ENCODE measurements at regions not wholly inside any gene's neighbourhood (a gene's known extent, or its start where the extent isn't known, plus 50 kb on each side); places are given as distances from the start of the nearest gene placed in this dataset.
A peak's percentile ranks its signal among the peaks of the same experiment; 100 is the strongest.
"Not testable (repeated sequence)": the region's sequence is repeated elsewhere in the genome, so short reads cannot be mapped to it uniquely, and the experiment has no call there.

DNA sequence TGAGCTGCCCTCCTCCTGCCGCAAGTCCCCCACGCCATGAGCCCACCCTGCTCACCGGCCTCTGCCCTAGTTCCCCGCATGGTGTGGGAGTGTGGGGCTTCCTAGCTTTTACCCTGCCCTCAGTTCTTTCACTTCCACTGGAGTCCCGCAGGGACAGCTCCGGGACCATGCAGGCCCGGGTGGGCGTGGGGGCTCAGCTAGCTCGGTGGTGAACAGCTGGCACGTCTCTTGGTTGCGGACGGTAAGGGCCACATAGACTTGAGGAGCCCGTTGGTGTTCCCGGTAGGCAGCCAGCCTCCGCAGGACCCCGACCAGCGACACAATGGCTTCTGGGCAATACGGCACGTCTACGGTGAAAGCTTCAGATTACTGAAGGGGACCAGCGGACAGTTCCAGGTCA lies 108.9 kb upstream of the CCZ1B start:
- no peak for DNase-seq
- no peak for TF ChIP-seq POLR2A (IDR thresholded peaks at IDR 0.05; ENCODE audit: low read length)
- TF ChIP-seq GATA1 (IDR thresholded peaks at IDR 0.05; ENCODE audit: low read depth, low read length): no peak

DNA sequence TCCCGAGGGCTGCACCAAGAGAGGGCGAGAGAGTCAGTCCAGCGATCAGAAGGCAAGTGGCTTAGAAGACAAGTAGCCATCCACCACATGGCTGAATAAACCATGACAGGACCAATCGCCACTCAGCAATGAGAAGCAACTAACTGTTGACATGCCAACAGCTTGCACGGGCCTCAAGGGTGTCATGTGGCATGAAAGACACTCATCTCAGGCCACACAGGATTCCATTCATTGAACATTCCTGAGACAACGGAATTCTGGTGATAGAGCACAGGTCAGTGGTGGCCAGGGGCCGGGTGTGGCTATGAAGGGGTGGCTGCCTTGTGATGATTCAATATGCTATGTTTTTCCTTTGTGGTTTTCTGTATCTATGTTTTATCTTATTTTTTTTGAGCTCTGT lies 110.6 kb upstream of the CCZ1B start:
- DNase-seq: not testable (repeated sequence)

DNA sequence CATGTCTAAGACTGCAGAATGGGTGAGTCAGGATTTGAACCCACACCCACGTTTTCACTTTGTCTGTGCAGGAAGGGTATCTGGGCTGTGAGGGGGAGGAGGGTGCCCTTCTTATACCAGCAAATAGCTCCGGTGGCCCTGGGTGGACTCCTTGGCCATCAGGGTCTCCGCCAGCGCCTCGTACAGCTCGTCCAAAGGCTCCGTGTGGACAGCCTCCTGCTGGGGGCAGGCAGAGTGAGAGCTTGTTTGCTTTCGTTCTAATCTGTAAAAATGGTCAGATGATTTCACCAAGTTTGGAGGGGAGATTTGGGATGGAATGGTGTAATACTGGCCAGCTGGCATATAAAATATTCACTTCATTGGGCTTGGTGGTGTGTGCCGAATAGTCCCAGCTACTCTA lies 111.7 kb upstream of the CCZ1B start:
- DNase-seq: not testable (repeated sequence)

DNA sequence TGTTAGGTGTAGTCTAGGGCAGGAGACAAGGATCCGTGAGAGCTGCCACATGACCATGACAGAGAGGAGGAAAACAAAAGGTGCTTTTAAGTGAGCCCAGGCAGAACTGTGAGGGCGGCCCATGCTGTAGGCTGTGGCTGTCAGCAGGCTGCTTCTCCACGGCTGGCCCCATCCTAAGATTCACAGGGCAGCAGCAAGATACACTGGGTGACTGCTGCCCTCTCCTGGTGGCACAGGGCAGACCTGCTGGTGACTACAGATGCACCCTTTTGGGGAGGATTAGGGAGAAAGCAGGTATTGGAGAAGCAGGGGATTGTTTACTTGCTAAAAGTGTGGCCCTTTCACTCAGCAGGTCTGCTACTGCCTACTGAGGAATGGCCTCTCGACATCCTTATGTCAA lies 112.2 kb upstream of the CCZ1B start:
- peak; percentile 6 to 32 for DNase-seq

DNA sequence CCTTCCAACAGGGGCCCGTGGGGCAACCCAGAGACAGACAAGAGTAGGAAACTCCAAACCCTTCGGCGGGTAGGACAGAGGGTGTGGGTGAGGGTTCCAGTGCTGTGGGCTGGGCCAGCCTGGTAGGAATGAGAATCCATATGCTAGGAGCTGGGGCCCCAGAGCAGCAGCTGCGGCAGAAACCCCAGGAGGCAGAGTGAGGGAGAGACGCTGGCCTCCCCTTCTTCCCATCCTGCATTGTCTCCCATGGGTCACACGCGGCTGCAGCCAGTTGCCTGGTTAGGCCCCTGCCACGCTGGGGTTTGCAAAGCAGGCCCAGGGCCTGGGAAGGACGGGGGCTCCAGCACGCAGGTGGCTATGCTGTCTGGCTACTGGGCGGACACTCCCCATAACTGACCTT lies 113.1 kb upstream of the CCZ1B start:
- DNase-seq: not testable (repeated sequence)

DNA sequence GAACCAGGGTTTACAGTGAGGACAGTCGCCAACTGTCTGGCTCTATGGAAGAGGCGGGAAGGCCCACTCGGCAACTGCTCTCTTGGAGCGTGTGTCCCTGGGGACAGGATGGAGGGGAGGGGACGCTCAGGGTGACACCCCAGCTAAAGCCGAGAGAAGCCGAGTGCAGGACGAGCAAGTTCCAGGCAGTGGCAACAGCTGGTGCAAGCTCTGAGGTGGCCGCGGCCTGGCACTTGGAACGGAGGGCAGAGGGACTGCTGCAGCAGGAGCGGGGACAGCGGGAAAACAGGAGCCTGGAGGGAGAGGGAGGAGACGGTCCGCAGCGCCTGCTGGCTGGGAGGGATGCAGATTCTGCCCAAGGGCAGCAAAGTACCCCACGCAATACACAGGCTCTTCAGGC lies 113.8 kb upstream of the CCZ1B start:
- not testable (repeated sequence) for DNase-seq

DNA sequence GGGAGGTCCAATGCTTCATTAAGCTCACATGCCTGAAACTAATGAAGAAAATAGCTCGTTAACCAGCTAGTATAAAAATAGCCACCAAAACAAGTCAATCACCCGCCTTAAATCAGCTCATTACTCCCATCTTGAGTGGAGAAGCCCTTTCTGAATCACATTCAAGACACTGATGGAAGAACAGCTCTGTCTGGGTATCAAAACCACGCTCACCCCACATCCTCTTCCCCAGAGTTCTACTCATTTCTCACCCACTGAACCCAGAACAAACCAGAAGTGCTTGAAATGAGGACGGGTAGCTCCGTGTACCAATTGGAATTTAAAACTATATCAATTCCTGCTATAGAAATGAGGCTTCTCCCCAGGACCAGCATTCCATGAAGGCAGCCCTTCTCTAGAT lies 120.8 kb upstream of the CCZ1B start:
- DNase-seq: not testable (repeated sequence)

DNA sequence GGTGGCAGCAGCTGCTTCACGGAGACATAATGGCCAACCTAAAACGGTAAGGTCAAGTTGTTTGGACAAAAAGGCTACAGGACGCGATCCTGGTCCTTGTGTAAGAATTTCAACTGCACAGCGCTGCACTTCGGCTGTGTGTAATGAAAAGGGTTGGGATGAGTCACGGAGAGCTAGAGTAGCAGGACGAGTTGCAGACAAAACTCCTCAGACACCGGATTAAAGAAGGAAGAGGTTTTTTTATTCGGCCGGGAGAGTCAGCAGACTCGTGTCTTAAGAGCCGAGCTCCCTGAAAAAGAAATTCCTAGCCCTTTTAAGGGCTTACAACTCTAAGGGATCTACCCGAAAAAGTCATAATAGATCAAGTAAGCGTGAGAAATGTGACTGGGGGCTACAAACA lies 124.2 kb upstream of the CCZ1B start:
- not testable (repeated sequence) for DNase-seq

DNA sequence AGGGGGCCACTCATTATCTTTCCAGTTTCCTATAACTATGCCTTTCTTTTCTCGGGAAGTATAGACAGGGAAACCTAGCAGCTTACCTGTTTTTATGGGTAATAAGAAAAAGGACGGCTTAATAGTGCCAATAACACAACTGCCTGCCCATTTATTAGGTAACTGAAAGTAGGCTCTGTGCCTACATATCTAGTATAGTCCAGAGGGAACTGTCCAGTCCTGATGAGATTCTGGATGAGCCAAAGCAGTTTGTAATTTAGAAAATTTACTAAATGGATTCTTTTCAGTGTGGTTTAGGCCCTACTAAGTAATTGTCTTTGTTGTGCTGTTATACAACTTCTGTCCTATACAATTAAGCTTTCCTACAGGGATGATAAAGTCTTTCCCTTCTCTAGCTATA lies 125.5 kb upstream of the CCZ1B start:
- not testable (repeated sequence) for DNase-seq

DNA sequence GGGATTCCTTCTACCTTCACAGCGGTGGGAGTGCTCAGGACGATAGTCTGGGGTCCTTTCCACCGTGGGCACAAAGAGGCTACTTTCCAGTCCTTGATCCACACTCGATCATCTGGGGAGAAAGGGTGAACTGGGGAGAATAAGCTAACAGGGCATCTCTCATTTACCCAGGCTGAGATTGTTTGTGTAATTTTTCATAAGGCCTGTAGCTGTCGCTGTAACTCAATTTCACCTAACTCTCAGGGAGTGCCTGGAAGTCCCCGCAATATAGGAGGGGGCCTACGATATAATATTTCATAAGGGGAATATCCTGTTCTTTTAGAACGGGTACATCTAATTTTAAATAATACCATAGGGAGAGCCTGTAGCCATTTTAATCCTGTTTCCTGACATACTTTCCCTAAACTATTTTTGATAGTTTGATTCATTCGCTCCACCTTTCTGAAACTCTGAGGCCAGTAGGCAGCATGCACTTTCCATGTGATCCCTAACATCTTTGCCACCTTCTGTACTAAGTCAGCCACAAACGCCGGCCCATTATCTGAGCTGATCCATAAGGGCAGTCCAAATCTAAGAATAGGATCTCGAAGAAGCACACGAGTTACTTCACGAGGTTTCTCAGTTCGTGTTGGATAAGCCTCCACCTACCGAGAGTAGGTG lies 127.2 kb upstream of the CCZ1B start:
- not testable (repeated sequence) for DNase-seq

DNA sequence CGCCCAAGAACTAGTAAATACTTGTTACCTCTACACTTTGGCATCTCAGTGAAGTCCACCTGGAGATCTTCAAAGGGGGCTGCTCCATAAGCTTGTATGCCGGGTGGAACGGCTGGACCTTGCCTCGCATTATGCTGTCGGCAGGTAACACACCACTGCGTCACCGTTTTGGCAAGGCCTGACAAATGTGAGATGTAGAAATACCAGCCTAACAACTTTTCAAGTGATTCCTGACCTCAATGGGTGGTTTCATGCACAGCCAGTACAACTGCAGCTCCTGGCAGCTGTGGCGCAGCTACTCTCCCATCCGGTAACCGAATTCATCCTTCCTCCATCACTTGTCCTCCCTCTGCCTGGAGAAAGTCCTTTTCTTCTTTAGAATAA lies 127.7 kb upstream of the CCZ1B start:
- DNase-seq: not testable (repeated sequence)

DNA sequence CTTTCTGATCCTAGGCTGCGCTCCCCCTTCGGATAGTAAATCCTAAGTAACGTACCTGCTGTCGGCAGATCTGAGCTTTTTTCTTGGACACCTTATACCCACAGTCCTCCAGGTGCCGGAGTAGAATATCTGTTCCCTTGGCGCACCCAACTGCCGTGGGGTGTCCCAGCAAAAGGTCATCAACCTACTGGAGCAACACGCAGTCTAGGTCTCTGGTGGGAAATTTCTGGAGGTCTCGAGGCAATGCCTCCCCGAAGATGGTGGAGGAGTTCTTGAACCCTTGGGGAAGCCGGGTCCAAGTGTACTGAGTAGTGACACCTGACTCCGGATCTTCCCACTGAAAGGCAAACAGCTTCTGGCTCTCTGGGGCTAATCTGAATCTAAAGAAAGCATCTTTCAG lies 129.3 kb upstream of the CCZ1B start:
- DNase-seq: not testable (repeated sequence)

DNA sequence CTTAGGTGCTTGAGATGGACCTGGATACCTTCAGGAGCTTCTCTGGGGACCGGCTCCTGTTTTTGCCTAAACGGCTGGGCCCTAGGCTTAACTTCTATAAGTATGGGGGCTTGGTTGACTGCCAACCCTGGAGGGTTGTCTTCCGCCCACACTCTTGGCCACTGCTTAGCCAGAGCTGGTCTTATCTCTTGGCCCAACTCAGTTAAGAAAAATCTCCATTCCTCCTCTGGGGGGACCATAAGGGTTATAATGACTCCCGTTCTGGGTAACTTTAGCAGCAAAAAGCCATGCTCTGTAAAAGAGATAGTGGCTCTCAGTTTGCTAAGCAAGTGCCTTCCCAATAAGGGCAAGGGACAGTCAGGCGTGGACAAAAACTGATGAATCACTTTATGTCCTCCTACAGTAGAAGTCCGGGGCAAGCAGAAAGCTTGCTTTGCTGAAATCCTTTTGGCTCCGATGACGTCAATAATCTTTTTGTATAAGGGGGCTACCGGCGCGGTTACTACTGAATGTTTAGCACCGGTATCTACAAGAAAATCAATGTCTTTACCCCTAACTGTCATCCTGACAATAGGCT lies 130.0 kb upstream of the CCZ1B start:
- peak; percentile 13 to 24 for DNase-seq

DNA sequence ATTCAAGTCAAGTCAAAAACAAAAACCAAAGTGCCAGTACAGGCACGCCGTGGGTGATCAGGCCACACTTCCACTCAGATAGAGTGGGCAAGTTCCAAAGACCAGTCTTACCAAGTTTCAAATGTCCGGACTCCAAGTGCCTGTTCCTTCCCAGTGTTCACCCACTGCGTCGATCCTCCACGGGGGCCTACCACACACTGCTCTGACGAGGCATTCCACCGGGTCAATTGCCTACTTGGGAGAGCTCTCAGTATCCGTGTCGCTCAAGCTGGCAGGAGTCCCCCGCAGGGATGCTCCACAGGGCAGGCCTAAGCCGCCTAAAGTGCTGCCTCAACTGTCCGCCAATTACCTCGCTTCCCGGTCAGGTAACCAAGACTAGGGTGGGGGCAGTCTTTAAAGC lies 132.3 kb upstream of the CCZ1B start:
- not testable (repeated sequence) for DNase-seq

DNA sequence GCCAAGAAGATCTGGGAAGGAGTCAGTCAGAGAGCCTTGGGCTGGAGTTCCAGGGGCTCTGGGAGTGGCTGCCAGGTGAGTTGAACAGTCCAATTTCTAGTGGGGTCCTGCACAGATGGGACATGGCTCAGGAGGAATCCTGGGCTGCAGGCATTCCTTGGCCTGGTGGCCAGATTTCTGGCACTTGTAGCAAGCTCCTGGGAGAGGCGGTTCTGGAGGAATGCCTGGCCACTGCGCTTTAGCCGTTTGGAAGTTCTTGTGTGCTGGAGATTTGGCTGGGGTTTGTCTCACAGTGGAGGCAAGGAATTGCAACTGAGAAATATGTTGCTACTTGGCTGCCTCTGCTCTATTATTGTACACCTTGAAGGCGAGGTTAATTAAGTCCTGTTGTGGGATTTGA lies 133.9 kb upstream of the CCZ1B start:
- DNase-seq: not testable (repeated sequence)

DNA sequence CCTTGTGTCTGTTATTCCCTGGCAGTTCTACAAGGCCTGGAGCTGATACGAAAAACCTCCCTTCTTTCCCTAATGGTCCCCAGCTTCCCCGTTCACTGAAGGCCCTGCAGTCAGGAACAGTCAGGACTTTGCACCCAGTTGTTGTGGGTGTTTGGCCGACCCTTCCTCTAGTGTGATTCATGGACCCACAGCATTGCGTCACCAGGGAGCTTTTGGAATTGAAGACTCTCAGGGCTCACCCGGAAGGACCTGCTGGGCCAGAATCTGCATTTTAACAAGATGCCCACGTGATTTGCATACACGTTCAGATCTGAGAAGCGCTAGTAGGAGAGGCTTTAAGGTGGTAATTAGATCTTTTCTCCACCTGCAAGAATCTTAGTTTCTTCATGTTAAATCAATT lies 136.8 kb upstream of the CCZ1B start:
- DNase-seq: not testable (repeated sequence)

DNA sequence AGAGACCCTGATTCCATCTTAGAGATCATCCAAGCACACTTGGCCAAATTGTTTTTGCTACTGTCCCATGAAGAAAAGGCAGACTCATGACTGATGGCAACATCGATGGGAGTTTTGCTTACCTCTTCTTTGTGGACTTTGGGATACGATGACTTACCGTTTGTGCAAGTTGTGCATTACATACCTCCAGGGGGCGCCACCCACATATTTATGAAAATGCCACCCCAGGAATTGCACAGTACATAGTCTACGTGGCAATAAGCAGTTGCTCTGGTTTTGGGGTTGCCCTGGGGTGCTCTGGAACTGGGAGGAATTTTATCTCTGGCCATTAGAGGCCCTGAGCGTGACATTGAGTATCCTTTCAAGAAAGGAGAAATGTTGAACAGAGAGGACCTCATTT lies 139.0 kb upstream of the CCZ1B start:
- DNase-seq: peak; percentile 74 to 86

DNA sequence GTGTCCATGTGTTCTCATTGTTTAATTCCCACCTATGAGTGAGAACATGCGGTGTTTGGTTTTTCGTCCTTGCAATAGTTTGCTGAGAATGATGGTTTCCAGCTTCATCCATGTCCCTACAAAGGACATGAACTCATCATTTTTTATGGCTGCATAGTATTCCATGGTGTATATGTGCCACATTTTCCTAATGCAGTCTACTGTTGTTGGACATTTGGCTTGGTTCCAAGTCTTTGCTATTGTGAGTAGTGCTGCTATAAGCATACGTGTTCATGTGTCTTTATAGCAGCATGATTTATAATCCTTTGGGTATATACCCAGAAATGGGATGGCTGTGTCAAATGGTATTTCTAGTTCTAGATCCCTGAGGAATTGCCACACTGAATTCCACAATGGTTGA lies 144.1 kb upstream of the CCZ1B start:
- not testable (repeated sequence) for DNase-seq

DNA sequence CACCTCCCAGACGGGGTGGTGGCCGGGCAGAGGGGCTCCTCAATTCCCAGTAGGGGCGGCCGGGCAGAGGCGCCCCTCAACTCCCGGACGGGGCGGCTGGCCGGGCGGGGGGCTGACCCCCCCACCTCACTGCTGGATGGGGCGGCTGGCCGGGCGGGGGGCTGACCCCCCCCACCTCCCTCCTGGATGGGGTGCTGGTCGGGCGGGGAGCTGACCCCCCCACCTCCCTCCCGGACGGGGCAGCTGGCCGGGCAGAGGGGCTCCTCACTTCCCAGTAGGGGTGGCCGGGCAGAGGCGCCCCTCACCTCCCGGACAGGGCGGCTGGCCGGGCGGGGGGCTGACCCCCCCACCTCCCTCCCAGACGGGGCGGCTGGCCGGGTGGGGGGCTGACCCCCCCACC lies 148.8 kb upstream of the CCZ1B start:
- DNase-seq: not testable (repeated sequence)

DNA sequence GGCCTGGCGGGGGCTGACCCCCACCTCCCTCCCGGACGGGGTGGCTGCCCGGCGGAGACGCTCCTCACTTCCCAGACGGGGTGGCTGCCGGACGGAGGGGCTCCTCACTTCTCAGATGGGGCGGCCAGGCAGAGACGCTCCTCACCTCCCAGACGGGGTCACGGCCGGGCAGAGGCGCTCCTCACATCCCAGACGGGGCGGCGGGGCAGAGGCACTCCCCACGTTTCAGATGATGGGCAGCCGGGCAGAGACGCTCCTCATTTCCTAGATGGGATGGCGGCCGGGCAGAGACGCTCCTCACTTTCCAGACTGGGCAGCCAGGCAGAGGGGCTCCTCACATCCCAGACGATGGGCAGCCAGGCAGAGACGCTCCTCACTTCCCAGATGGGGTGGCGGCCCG lies 149.3 kb upstream of the CCZ1B start:
- DNase-seq: not testable (repeated sequence)

DNA sequence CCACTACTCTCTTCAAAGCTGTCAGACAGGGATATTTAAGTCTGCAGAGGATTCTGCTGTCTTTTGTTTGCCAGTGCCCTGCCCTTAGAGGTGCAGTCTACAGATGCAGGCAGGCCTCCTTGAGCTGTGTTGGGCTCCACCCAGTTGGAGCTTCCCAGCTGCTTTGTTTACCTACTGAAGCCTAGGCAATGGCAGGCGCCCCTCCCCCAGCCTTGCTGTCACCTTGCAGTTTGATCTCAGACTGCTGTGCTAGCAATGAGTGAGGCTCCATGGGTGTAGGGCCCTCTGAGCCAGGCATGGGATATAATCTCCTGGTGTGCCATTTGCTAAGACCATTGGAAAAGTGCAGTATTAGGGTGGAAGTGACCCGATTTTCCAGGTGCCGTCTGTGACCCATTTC lies 151.3 kb upstream of the CCZ1B start:
- DNase-seq: not testable (repeated sequence)

DNA sequence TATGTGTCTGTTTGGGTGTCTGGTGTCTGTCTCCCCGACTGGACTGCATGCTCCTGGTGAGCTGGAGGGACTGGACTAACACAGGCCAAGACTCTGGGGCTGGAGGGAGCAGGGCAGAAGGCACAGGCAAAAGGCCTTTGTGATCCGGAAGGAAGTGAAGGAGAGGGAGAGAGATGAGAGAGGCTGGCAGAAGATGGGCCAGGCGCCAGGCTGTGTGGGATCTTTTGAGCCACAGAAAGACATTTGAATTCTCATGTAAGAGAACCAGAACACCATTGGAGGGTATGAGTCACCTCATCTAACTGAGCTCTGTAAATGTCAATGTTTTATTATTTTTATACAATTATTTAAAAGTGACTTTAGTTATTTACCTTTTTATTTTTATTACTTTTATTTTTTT lies 152.3 kb upstream of the CCZ1B start:
- DNase-seq: not testable (repeated sequence)

DNA sequence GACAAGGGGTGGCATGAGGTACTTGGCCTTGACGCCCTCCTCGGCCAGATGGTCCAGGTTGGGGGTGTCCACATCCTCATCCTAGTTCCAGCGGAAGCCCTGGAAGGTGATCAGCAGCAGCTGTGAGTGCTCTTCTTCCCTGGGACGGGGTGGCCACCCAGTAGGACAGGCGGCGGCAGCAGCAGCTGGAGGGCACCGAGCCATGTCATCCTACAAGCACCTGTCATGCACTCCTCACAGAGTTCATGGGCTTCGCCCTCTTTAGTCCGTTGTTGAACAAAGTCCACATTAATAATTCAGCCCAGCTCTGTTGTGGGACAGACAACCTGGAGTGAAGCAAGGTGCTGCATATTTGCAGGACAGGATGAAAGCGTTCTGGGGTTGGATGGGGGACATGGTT lies 153.4 kb upstream of the CCZ1B start:
- not testable (repeated sequence) for DNase-seq

DNA sequence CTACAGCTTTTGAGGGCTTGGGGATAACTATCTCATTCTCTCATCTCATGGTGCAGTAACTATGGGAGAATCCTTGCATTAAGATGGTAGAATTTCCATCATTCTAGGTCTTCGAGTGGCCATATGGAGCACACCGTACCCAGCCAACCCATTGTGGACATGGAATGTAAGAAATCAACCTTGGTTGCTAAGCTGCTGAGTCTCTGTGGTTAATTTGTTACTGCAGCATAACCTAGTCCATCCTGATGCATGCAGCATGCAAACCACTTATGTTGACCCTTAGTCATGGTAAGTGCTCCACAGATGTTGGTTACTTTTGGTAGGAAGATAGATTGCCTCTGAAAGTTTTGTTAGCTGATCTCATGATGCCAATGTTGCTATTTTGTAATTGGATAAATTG lies 156.3 kb upstream of the CCZ1B start:
- not testable (repeated sequence) for DNase-seq
